ENCODE measurements at regions not wholly inside any gene's neighbourhood (a gene's known extent, or its start where the extent isn't known, plus 50 kb on each side); places are given as distances from the start of the nearest gene placed in this dataset.

DNA sequence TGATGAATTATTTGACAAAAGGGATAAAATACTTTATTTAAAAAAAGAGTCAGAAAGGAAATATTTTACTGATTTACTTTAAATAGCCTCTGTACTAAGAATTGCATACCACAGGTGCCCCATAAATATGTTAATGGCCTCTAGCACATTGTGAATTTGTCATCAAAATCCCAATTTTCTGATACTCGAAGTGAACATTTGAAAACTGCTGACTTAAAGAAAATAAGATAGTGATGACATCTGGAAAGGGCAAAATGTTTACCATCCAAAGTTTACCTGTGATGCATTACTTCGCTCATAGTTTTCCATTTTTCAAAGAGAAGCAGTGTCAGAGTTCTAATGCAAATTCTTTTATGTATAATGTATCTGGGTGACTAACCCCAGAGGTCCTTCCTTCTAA lies 455.4 kb downstream of the KLF5 start:
- DNase-seq (ENCODE audit: low read depth): no peak

DNA sequence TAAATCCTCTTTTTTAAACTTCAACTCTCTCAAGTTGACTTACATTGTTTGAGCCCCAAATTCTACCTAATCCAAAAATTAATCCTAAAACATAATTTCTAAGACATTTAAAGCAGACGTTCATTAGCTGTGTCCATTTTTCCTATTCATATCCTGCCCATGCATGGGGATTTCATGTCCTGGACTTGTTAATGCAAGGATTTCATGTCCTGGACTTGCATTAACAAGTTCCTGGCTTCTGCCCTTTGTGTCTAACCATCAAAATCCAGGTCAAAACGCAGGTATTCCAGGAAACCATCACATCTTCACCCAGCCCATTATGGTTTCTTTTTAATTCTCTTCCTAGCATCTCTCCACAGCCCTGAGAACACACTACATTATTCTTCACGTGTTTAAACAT lies 454.9 kb downstream of the KLF5 start:
- DNase-seq (ENCODE audit: low read depth): no peak

DNA sequence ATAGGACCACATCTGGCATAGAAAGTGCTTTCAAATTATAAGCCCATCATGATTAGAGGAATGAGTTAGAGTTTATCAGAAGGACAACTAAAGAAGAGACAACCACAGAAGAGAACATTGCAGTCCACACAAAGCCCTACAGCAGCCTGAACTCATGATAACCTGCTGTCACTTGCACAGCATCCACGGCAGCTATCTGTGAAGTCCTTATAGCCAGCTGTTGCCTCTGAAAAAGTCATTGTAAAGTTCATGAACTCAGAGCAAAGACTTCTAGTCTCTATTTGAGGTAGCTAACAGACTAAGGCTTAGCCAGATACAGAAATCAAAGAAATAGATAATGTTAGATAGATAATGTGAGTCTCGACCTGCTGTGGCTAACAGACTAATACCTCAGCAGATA lies 450.0 kb downstream of the KLF5 start:
- DNase-seq (ENCODE audit: low read depth): no peak

DNA sequence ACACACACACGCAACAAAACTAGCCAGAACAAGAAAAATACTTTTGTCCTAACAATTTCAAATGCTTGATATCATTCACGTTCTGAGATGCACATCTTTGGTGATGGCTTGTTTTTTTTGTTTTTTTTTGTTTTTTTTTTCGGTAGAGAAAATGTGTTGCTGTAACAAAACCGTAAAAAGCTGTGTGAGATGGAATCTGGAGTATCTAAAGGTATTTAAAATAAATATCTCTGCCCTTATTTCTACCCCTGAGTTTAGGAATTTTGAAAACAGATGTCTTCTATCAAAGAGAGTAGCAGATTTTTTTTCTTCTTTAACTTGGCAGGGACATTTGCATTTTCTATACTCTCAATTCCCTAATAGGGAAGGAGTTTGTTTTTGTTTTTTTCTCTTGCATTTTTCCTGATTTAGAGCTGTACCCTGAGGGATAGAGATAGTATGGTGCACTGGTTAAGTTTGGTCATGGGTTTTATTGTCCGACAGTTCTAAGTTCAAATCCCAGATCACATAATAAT lies 446.6 kb downstream of the KLF5 start:
- DNase-seq (ENCODE audit: low read depth): no peak

DNA sequence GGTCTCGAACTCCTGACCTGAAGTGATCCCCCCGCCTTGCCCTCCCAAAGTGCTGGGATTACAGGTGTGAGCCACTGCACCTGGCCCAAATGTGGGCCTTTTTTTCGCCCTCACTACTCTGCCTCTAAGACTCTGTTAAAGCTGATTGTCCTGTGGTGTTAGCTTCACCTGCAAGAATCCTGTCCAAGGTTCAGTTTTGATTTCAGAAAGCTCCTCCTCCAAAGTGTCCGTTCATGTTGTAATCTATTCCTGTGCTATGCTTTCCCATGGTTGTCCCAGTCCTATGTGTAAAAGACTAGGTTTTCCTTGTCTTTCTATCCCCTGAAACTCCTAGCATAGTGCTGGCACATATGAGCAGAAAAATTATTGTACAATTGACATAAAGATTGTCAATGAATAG lies 440.9 kb downstream of the KLF5 start:
- no peak for DNase-seq (ENCODE audit: low read depth)

DNA sequence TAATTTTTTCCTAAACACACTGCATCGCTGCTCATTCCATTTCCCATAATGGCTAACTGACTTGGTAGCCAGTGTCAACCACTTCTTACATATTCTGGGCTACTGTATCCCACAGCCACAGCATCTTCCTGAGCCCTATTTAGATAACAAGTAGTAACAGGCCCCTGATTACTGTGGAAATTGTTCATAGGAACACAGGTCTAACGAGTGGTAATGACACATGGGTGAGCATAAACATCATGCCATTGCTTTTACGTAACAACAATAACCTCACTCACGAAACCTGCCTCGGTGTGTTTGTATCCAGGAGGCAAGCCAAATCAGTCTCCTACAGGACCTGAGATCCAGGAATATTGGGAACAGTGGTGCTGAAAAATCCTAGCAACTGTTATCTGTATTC lies 438.6 kb downstream of the KLF5 start:
- no peak for DNase-seq (ENCODE audit: low read depth)

DNA sequence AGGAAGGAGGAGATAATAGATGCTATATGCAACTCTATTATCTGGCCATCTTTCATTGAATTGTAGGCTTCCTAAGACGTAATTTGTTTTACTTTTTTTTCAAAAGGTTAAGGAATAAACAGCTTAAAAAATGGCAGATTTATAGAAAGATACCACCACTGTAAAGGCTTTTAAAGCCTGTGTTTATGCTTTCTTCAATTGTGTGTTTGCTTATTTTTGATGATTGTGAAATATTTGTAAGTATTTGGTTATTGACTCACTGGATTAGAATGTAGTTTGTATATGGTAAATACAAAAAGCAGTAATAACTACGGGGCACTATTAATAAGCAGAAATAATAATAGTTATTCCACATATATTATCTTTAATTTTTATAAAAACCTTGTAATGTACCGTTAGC lies 437.9 kb downstream of the KLF5 start:
- no peak for DNase-seq (ENCODE audit: low read depth)

DNA sequence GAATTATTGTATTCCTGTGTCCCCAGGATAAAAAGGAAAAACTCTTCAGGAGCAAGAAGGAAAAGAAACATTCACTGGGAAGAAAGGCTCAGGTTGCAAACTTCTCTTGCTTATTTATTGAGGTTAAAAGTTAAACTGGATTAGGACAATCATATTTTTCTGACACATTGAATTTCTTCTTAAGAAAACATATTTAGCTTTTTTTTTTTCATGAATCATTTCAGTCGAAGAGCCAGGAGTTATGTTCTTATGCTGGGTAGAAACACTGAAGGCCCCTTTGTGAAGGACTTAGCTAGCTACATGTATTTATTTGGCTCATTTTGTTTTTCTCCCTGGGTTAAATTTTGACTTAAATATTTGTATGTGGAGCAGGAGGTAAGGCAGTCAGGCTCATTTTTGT lies 434.0 kb downstream of the KLF5 start:
- DNase-seq (ENCODE audit: low read depth): no peak

DNA sequence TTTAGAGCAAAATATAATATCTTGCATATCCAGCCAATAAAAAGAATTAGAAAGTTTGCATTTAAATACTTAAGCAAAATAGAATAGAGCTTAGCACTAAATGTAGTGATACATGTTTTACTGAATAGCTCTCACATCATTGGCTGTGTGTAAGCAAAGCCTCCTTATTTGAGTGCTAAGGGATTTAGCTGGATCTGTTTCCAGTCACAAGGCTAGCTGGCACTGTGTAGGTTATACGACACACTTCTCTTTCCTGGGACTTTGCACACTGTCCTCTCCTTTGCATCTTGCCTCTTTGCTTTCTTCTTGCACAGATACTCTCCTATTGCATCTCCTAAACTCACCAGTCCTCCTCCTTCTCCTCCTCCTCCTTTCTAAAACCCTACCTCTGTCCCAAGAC lies 423.8 kb downstream of the KLF5 start:
- DNase-seq (ENCODE audit: low read depth): no peak

DNA sequence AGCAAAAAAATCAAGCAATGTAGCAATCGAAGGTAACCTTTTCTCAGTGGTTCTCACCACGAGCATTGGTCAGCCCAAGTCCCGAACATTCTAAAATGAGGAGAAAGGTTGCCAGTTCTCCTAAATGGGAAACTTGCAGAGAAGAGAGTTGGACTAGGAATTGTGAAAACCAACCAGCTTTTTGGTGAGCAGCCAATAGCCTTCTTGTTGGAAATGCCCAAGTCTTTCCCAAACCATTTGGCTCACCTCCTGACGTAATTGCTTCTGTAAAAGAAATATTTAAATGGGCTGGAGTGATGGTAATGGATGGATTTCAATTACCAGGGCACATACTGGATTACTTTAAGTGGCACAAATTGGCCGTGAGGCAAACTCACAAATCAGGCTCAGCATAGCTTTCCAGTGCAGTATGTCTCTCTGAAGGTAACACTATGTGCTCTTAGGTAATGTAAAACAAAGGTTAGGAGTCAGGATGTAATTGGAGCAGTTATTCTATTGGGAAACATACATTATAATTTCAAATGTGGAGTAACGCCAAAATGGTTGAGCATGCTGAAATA lies 423.2 kb downstream of the KLF5 start:
- no peak for DNase-seq (ENCODE audit: low read depth)

DNA sequence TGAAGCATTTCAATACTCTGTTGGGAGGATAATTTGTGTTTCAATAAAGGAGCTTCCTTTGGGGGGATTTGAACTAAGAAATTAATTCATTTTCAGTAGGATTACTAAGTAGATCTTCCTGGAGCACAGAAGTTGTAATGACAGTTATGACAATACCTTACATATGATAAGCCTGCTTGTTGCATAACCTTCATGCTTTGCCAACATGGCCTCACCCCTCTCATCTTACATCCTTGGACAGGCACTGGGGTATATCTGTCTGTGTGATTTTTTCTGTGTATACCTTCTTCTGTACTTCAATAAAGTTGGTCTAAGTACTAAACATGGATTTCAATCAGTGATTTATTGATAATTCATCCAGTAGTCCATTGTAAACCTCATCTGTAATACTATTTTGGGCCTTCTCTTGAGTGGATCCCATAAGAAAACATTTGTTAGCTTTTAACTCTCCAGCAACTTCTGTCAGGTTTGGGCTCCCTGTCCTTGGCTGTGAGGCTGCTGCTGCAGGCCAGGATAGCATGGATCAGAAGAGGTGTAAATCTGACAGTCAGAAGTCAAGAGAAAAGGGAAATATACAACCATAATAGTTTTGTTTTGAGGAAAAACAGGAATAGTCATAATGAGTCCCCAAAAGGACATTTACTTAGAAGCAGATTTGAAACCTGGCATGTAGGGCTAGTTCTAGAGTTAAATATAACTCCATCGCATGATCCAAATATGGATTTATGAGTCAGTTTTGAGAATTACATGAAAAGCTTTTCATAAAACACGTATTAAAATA lies 422.2 kb downstream of the KLF5 start:
- no peak for DNase-seq (ENCODE audit: low read depth)

DNA sequence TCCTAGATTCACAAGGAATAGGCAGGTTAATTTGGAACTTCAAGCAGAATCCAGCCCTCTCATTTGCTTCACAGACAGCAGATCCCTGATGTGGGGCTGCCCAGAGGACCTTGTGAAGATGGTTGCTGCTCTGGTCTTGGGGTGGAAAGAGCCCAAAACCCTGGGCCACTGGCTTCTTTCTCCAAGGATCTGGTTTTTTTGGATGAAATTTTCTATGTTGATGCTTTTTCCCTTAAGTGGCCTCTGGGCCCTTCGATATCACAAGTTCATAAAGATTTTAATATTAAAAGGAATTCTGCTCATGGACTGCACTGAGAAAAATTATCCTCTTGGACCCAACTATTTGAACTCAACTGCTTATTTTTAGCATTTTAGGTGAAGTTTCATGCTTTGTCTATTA lies 421.1 kb downstream of the KLF5 start:
- DNase-seq (ENCODE audit: low read depth): no peak

DNA sequence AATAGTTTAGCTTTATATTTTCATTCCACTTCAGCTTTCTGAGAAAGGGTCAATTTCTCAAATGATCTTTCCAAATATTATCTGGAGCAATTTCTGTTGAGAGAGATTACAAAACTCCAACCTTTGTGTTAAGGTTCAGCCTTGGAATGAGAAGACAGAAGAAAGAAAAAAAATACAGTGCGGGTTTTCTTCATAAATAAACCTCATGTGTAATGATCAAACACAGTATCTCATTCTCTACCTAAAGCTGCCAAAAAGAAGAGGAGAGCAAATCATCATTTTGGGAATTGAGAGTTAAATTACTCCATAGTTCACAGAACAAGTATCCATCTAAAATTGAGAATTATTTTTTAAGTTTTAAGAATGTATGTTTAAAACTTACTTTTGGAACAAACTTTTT lies 420.5 kb downstream of the KLF5 start:
- no peak for DNase-seq (ENCODE audit: low read depth)

DNA sequence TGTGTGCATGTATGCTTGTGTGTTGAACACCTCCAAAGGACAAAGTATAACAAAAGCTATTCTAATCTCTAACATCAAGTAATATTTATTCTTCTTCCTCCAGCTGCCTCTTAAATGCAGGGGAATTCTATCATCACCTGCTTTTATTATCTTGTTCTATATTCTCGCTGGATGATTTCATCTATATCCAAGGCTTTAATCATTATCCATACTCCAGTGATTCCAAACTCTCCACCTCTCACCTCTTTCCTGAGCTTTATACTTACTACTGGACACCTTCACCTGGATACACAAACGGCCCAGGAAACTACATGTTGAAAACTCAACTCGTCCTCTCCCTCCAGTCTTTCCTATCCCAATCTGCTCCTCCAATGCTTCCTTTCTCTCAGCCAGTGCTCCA lies 418.6 kb downstream of the KLF5 start:
- DNase-seq (ENCODE audit: low read depth): no peak

DNA sequence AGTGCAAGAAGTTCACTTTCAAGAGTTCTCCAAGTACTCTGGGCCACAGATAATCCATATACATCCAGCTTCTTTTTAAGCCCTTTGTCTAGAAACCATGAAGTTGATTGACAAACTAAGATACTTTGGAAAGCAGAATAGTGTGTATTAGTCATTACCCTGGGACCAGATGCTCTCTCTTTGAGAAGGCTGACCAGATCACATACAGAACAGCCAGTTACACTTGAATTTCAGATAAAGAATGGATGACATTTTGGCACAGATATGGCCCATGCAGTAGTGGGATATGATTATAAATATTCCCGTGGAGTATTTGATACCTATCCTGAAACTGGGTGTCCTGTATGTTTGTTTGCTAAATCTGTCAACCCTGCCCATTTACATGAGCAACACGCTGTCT lies 414.2 kb downstream of the KLF5 start:
- no peak for DNase-seq (ENCODE audit: low read depth)

DNA sequence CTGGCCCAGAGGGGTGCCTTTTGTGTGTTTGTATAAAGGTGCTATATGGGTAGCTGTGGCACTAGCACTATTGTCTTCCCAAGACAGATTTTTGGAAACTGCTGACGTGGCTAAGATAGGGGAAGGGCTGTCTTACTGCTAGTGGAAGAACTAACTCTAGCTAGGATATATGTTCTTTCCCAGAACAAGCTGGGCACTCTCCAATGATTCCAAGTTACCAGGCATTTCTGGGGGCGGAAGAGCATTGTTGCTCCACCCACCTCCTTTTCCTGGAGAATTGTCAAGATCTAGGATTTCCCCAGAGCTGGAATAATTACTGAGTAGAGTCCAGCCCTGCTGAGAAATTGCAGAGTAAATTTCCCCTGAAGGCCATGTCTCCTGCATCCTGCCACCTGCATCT lies 408.3 kb downstream of the KLF5 start:
- no peak for DNase-seq (ENCODE audit: low read depth)

DNA sequence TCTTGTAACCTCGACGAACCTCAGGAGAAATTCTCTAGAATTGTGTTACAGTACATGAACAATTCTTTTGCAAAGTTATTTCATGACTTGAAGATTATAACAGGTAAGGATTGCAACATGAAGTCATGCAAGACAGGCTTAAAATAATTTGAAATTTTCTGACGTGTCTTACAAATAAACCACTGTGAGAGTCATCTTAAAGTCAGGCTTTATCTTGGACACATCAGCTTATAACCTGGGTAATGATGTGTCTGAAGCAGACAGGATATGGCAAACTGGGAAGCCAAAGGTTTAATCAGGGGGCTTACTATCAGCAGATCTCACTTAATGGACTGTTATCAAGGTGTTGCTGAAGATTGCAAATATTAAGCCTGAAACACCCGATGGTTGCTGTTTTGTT lies 407.8 kb downstream of the KLF5 start:
- no peak for DNase-seq (ENCODE audit: low read depth)

DNA sequence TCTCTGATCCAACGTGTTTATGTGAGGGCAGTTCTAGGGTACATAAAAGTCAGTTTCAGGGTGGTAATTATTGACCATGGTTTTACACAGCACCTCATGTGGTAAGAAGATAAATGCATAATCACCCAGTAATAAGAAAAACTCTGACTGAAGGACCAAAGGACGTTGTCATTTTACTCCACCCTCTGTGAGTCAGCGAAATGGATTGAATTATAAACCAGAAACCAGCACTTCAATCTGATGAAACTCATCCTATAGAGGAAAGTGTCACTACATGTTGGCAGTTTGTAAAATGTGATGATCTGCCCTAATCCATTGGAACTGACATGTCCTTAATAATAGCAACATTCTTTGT lies 406.8 kb downstream of the KLF5 start:
- DNase-seq (ENCODE audit: low read depth): no peak

DNA sequence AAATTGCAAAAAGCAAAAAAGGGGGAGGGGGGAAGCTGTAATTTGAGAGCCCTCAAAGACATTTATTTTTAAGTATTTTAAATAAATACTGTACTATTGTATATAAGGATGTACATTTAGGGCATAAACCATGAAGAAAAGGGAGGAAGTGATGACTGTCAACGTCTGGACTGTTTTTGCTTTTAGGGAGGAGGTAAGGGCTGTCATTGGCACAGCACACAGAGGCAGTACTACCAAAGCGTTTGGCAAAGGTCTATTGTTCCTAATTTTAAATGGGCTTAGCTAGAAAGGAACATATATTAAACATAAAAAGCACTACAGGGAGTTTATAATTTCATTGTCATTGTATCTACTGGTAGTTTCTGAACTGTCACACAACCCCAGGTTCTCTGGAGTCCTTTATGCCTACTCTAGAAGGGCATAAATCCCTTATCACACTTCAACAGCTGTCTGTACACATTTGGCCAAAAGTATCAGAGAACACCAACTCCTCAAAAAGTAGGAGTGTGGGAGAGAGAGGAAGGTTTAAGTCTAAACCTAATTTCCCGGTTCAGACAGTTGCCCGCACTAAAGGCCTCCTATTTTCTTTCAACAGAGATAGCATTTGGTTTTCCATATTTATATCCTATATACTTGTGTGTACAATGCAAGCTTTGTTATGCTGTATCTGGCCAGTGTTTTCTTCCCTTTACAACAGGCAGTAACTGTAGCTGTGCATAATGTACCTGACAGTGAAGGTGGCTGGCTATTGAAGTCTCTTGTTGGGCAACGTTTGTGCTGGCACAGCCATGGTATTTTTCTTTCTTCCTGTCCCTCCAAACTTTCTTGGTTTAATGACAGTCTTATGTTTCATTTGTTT lies 406.2 kb downstream of the KLF5 start:
- DNase-seq (ENCODE audit: low read depth): no peak

DNA sequence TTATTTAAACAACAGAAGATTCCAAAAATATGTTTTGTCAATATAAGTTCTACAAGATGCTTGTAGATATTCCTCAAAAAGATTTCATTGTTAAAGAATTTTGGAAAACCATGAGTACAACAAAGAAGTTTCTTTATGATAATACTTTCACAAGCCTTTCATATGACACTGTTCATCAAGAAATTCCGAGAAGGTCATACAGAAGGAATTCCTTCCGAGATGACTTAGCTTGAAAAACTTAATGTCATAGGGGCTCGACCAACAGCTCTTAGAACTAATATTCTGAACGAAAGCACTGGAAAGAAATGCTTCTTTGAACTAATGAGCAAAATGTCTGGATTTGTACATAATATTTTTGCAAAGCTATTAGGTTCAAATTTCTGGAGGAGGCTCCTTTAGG lies 403.4 kb downstream of the KLF5 start:
- no peak for DNase-seq (ENCODE audit: low read depth)

DNA sequence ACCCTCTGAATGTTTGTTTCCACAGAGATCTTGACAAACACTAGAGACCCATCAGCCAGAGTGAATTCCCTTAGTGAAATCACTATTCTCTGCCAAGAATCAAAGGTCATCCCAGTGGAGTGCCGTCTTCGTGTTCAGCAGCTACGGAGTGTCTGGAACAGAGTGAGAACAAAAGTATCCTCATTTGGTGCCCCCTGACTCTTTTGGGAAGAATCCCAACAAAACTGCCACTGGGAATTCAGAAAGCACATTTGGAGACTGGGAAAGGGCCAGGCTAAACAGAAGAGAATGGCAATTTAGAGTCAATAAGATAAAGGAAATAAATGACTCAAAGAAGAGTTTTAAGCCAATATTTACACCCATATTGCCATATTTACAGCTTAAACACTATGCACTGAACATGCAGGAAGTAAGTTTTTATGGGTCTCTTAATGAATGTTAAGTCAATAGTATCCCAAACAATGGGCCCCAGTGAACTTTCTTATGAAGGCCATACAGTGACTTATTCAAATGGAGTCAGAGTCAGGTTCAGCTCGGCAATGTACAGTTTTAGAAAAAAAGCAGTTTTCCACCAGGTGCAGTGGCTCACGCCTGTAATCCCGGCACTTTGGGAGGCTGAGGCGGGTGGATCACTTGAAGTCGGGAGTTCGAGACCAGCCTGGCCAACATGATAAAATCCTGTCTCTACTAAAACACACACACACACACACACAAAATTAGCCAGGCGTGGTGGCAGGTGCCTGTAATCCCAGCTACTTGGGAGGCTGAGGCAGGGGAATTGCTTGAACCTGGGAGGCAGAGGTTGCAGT lies 392.6 kb downstream of the KLF5 start:
- no peak for DNase-seq (ENCODE audit: low read depth)

DNA sequence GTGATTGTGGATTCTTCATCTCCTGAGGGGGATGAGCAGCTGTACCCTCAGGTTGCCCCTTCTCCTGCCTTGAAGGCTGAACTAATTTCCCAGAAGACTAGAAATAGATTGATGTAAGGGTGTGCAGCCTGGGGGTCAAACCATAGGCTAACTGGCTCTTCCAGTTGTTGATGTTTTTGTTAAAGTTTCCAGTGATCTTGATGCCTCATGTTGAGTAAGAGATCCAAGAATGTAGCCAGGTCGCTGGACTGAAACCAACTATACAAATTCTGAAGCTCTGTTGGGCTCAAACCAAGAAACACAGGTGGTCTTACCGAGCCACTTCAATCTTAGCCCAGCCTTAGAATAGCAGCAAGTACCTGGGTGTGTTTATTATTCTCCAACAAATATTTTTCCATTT lies 391.8 kb downstream of the KLF5 start:
- DNase-seq (ENCODE audit: low read depth): no peak
